ENCODE measurements at regions not wholly inside any gene's neighbourhood (a gene's known extent, or its start where the extent isn't known, plus 50 kb on each side); places are given as distances from the start of the nearest gene placed in this dataset.

GRCh38 chr11:35088676-35089075 is 50.3 kb upstream of the CD44 start:
- no peak overlapping the region for H3K27ac Mint-ChIP-seq

More at GRCh38 chr11:35088676-35089075, 50.3 kb upstream of the CD44 start:
- H3K36me3 Mint-ChIP-seq = no peaks in the 10 kb centered on the region
- H3K4me3 Mint-ChIP-seq = no peak overlapping the region
- peaks cover 4% of the 10 kb centered on the region for H3K27me3 Mint-ChIP-seq (ENCODE audit: low read depth)
- H3K4me1 Mint-ChIP-seq = peaks cover 4% of the 10 kb centered on the region
- H3K9me3 Mint-ChIP-seq = peaks cover 12% of the 10 kb centered on the region
- CTCF ChIA-PET = interaction anchor here (0.6 kb wide), 1 partner anchor 57 kb away, joined by 5 read pairs; no protein-coding TSS in a partner anchor
- DNase-seq (ENCODE audit: low spot score) (no peak), ATAC-seq (no peak)
- no peak for TF ChIP-seq GABPB1 (CRISPR knock-in tag; IDR thresholded peaks at IDR 0.05)
- TF ChIP-seq SMAD3 (CRISPR knock-in tag; IDR thresholded peaks at IDR 0.05; ENCODE audit: borderline replicate concordance) = no peak
- TF ChIP-seq TP53 (CRISPR knock-in tag; IDR thresholded peaks at IDR 0.05) = no peak
- no peak for TF ChIP-seq ZNF425 (CRISPR knock-in tag; conservative IDR thresholded peaks at IDR 0.05)
- no peak for TF ChIP-seq ZNF232 (CRISPR knock-in tag; IDR thresholded peaks at IDR 0.05)
- no peak for TF ChIP-seq ZNF317 (CRISPR knock-in tag; IDR thresholded peaks at IDR 0.05; ENCODE audit: borderline replicate concordance, low read depth)
- no peak for TF ChIP-seq OVOL2 (CRISPR knock-in tag; IDR thresholded peaks at IDR 0.05; ENCODE audit: borderline replicate concordance)
- no peak for TF ChIP-seq PREB (CRISPR knock-in tag; IDR thresholded peaks at IDR 0.05; ENCODE audit: borderline replicate concordance)
- no peak for TF ChIP-seq STAT6 (CRISPR knock-in tag; conservative IDR thresholded peaks at IDR 0.05; ENCODE audit: low read depth)
- no peak for TF ChIP-seq ZNF396 (CRISPR knock-in tag; IDR thresholded peaks at IDR 0.05; ENCODE audit: borderline replicate concordance)
- no peak for TF ChIP-seq AFF4 (CRISPR knock-in tag; IDR thresholded peaks at IDR 0.05; ENCODE audit: borderline replicate concordance)
- no peak for TF ChIP-seq ATF2 (CRISPR knock-in tag; IDR thresholded peaks at IDR 0.05; ENCODE audit: borderline replicate concordance, low read depth)
- no peak for TF ChIP-seq EMX1 (CRISPR knock-in tag; IDR thresholded peaks at IDR 0.05)
- no peak for TF ChIP-seq NFATC4 (CRISPR knock-in tag; IDR thresholded peaks at IDR 0.05)
- no peak for TF ChIP-seq NFE2L1 (CRISPR knock-in tag; IDR thresholded peaks at IDR 0.05)
- no peak for TF ChIP-seq MXD4 (CRISPR knock-in tag; IDR thresholded peaks at IDR 0.05; ENCODE audit: borderline replicate concordance)
- TF ChIP-seq HMGA2 (CRISPR knock-in tag; IDR thresholded peaks at IDR 0.05) = no peak
- POLR2A ChIA-PET = interaction anchor here (0.7 kb wide), 1 partner anchor 173 kb away, joined by 4 read pairs; no protein-coding TSS in a partner anchor
